ENCODE measurements at regions not wholly inside any gene's neighbourhood (a gene's known extent, or its start where the extent isn't known, plus 50 kb on each side); places are given as distances from the start of the nearest gene placed in this dataset.

GRCh38 chr3:157939166-157939565 is 167.1 kb downstream of the SHOX2 start:
- no peak overlapping the region for H3K27ac ChIP-seq

GRCh38 chr3:157938154-157938779 is 168.0 kb downstream of the SHOX2 start:
- no peak for TF ChIP-seq ZFX (IDR thresholded peaks at IDR 0.05)
- no peak for TF ChIP-seq CTCF (conservative IDR thresholded peaks at IDR 0.05)
- no peak overlapping the region for H3K27ac ChIP-seq

More at GRCh38 chr3:157939166-157939565, 167.1 kb downstream of the SHOX2 start:
- TF ChIP-seq ZFX (IDR thresholded peaks at IDR 0.05): no peak
- no peak for TF ChIP-seq CTCF (conservative IDR thresholded peaks at IDR 0.05)

- no peak for TF ChIP-seq ZFX (IDR thresholded peaks at IDR 0.05)
- no peak for TF ChIP-seq CTCF (conservative IDR thresholded peaks at IDR 0.05)
- no peak overlapping the region for H3K27ac ChIP-seq
Observed at GRCh38 chr3:157931517-157931916, 174.7 kb downstream of the SHOX2 start.

- H3K27ac ChIP-seq: no peak overlapping the region
- no peak for TF ChIP-seq ZFX (IDR thresholded peaks at IDR 0.05)
- no peak for TF ChIP-seq CTCF (conservative IDR thresholded peaks at IDR 0.05)
Observed at GRCh38 chr3:157930000-157930780, 176.0 kb downstream of the SHOX2 start.

DNA sequence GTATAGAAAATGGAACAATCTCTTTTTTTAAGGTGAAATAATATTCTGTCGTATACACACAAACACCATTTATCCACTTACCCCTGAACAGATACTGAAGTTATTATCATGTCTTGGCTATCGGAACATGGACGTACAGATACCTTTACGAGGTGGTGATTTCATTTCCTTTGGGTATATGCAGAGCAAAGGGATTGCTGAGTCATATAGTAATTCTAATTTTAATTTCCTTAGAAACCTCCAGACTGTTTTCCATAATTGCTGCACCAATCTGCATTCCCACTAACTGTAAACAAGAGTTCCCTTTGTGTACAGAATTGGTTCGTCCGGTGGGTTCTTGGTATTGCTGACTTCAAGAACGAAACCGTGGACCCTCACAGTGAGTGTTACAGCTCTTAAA is 179.4 kb downstream of the SHOX2 start:
- no peak overlapping the region for H3K27ac ChIP-seq
- TF ChIP-seq CTCF (conservative IDR thresholded peaks at IDR 0.05) (no peak), ZFX (IDR thresholded peaks at IDR 0.05) (no peak)

- no peak for TF ChIP-seq CTCF (conservative IDR thresholded peaks at IDR 0.05)
- no peak for TF ChIP-seq ZFX (IDR thresholded peaks at IDR 0.05)
- no peak overlapping the region for H3K27ac ChIP-seq
Observed at GRCh38 chr3:157922614-157923013, 183.6 kb downstream of the SHOX2 start.

- TF ChIP-seq ZFX (IDR thresholded peaks at IDR 0.05) (no peak), CTCF (conservative IDR thresholded peaks at IDR 0.05) (no peak)
- H3K27ac ChIP-seq: no peak overlapping the region
Observed at GRCh38 chr3:157921811-157922210, 184.4 kb downstream of the SHOX2 start.
